Large intestine (tissue), 3 donors: ENCODE measurements at regions not wholly inside any gene's neighbourhood (a gene's known extent, or its start where the extent isn't known, plus 50 kb on each side); places are given as distances from the start of the nearest gene placed in this dataset.

ENCODE experiments used
- DNase-seq, 2 donors: peaks; one replicate each; pipeline versions ENCODE4 v3.0.0 to v3.0.0-alpha.2; 2013
- H3K27ac ChIP-seq: one replicate; pipeline ENCODE4 v1.5.1; 2013; ENCODE audit warnings: low read length
- H3K27me3 ChIP-seq: 2 replicates; pipeline ENCODE4 v1.6.1; 2013; ENCODE audit warnings: low read length; ENCODE audit not compliant: control insufficient read depth, insufficient read depth
- H3K36me3 ChIP-seq: 2 replicates; pipeline ENCODE4 v1.6.1; 2013; ENCODE audit warnings: low read length; ENCODE audit not compliant: control insufficient read depth, insufficient read depth
- H3K4me1 ChIP-seq: one replicate; pipeline ENCODE4 v1.6.1; 2013; ENCODE audit warnings: low read length; ENCODE audit not compliant: control insufficient read depth, insufficient read depth
- H3K4me3 ChIP-seq: one replicate; pipeline ENCODE4 v1.5.1; 2013; ENCODE audit warnings: low read length
- H3K9me3 ChIP-seq: one replicate; pipeline ENCODE4 v1.6.1; 2013; ENCODE audit warnings: mild to moderate bottlenecking, low read depth, low read length, moderate library complexity; ENCODE audit not compliant: control insufficient read depth
- WGBS: methylation state at CpG from one replicate; pipeline ENCODE4 v1.1.5; 2013; ENCODE audit warnings: low lambda C conversion rate; ENCODE audit not compliant: insufficient coverage; 5-methylcytosine and 5-hydroxymethylcytosine counted together

GRCh38 chr6:19755181-19755580, 82.0 kb upstream of the ID4 start:
- no peaks in the 10 kb centered on the region for H3K27me3 ChIP-seq
- H3K27ac ChIP-seq, result no peak overlapping the region
- whole genome bisulfite sequencing, result 100% methylated on average over 1 of the region's 1 CpG
- no peaks in the 10 kb centered on the region for H3K36me3 ChIP-seq
- H3K4me3 ChIP-seq, result no peak overlapping the region
- no peak for DNase-seq
- no peaks in the 10 kb centered on the region for H3K9me3 ChIP-seq
- no peaks in the 10 kb centered on the region for H3K4me1 ChIP-seq

- no peaks in the 10 kb centered on the region for H3K27me3 ChIP-seq
- DNase-seq, result no peak
- no peaks in the 10 kb centered on the region for H3K9me3 ChIP-seq
- 100% methylated on average over 1 of the region's 2 CpGs for WGBS
- no peaks in the 10 kb centered on the region for H3K4me1 ChIP-seq
- no peak overlapping the region for H3K27ac ChIP-seq
- no peak overlapping the region for H3K4me3 ChIP-seq
- H3K36me3 ChIP-seq, result no peaks in the 10 kb centered on the region
These were observed 80.1 kb upstream of the ID4 start for GRCh38 chr6:19757036-19757435.

- H3K4me3 ChIP-seq, result no peak overlapping the region
- H3K27me3 ChIP-seq, result no peaks in the 10 kb centered on the region
- DNase-seq, result no peak
- H3K4me1 ChIP-seq, result no peaks in the 10 kb centered on the region
- H3K27ac ChIP-seq, result no peak overlapping the region
- H3K9me3 ChIP-seq, result no peaks in the 10 kb centered on the region
- WGBS, result no CpG with 5 or more reads among the region's 3 CpGs
- no peaks in the 10 kb centered on the region for H3K36me3 ChIP-seq
These were observed 77.9 kb upstream of the ID4 start for GRCh38 chr6:19759117-19759880.

- WGBS, result no CpG with 5 or more reads among the region's 1 CpG
- Histone ChIP-seq H3K36me3 (no peaks in the 10 kb centered on the region), H3K9me3 (no peaks in the 10 kb centered on the region), H3K27me3 (no peaks in the 10 kb centered on the region), H3K27ac (no peak overlapping the region), H3K4me3 (no peak overlapping the region), H3K4me1 (no peaks in the 10 kb centered on the region)
- no peak for DNase-seq
These were observed 76.0 kb upstream of the ID4 start for GRCh38 chr6:19761121-19761520.

GRCh38 chr6:19771753-19772336, 65.3 kb upstream of the ID4 start:
- H3K4me1 ChIP-seq, result no peaks in the 10 kb centered on the region
- no peak overlapping the region for H3K27ac ChIP-seq
- H3K27me3 ChIP-seq, result no peaks in the 10 kb centered on the region
- no peaks in the 10 kb centered on the region for H3K9me3 ChIP-seq
- no peak overlapping the region for H3K4me3 ChIP-seq
- H3K36me3 ChIP-seq, result no peaks in the 10 kb centered on the region
- no peak for DNase-seq
- 86% methylated on average over 2 of the region's 5 CpGs for WGBS

GRCh38 chr6:19772891-19773290, 64.3 kb upstream of the ID4 start:
- no peak for DNase-seq
- no peak overlapping the region for H3K27ac ChIP-seq
- no peaks in the 10 kb centered on the region for H3K36me3 ChIP-seq
- H3K27me3 ChIP-seq, result no peaks in the 10 kb centered on the region
- no peaks in the 10 kb centered on the region for H3K9me3 ChIP-seq
- H3K4me3 ChIP-seq, result no peak overlapping the region
- no peaks in the 10 kb centered on the region for H3K4me1 ChIP-seq

GRCh38 chr6:19781269-19781668, 55.9 kb upstream of the ID4 start:
- Histone ChIP-seq H3K27ac (no peak overlapping the region), H3K4me1 (no peaks in the 10 kb centered on the region), H3K36me3 (no peaks in the 10 kb centered on the region), H3K27me3 (no peaks in the 10 kb centered on the region), H3K4me3 (no peak overlapping the region), H3K9me3 (no peaks in the 10 kb centered on the region)
- DNase-seq, result no peak
- no CpG with 5 or more reads among the region's 4 CpGs for WGBS

GRCh38 chr6:19782588-19782987, 54.6 kb upstream of the ID4 start:
- Histone ChIP-seq H3K4me3 (no peak overlapping the region), H3K9me3 (no peaks in the 10 kb centered on the region), H3K4me1 (no peaks in the 10 kb centered on the region), H3K27ac (no peak overlapping the region), H3K27me3 (no peaks in the 10 kb centered on the region), H3K36me3 (no peaks in the 10 kb centered on the region)
- DNase-seq, result no peak
- 80% methylated on average over 2 of the region's 3 CpGs for WGBS
